Mesodermal cell (in vitro differentiated cells): ENCODE measurements at regions not wholly inside any gene's neighbourhood (a gene's known extent, or its start where the extent isn't known, plus 50 kb on each side); places are given as distances from the start of the nearest gene placed in this dataset.

ENCODE experiments used
- H3K27ac ChIP-seq: 2 replicates; pipeline ENCODE4 v1.7.0; 2013; ENCODE audit warnings: mild to moderate bottlenecking, low read depth, low read length, moderate library complexity; ENCODE audit not compliant: severe bottlenecking
- H3K36me3 ChIP-seq: 2 replicates; pipeline ENCODE4 v1.7.1; 2013; ENCODE audit warnings: mild to moderate bottlenecking, low read length, moderate library complexity; ENCODE audit not compliant: control insufficient read depth, insufficient read depth
- H3K4me1 ChIP-seq: one replicate; pipeline ENCODE4 v1.7.1; 2013; ENCODE audit warnings: mild to moderate bottlenecking, low read length; ENCODE audit not compliant: insufficient read depth, control insufficient read depth, poor library complexity, severe bottlenecking
- H3K4me3 ChIP-seq: 2 replicates; pipeline ENCODE4 v1.7.0; 2013; ENCODE audit warnings: low read length, control low read depth, mild to moderate bottlenecking; ENCODE audit not compliant: insufficient read depth, poor library complexity, severe bottlenecking; ENCODE audit errors: extremely low read depth
- H3K9me3 ChIP-seq: 2 replicates; pipeline ENCODE4 v1.7.1; 2013; ENCODE audit warnings: mild to moderate bottlenecking, low read length, moderate library complexity; ENCODE audit not compliant: control insufficient read depth
- WGBS, 2 experiments: methylation state at CpG; one replicate each; pipeline ENCODE4 v1.1.5; 2013; ENCODE audit warnings: missing lambda C conversion rate in 2 of 2; ENCODE audit not compliant: insufficient coverage in 2 of 2; 5-methylcytosine and 5-hydroxymethylcytosine counted together

- Histone ChIP-seq H3K9me3 (no peaks in the 10 kb centered on the region), H3K27ac (no peak overlapping the region), H3K36me3 (no peaks in the 10 kb centered on the region), H3K4me1 (peaks cover 13% of the 10 kb centered on the region), H3K4me3 (no peak overlapping the region)
- WGBS, 2 experiments: 100% methylated on average over 1 of the region's 1 CpG
Observed at GRCh38 chr10:64080071-64080470, 558.9 kb downstream of the REEP3 start.

GRCh38 chr10:64081947-64082482 is 560.8 kb downstream of the REEP3 start:
- H3K36me3 ChIP-seq: no peaks in the 10 kb centered on the region
- 87 to 95% methylated on average over 2 of the region's 3 CpGs for WGBS, 2 experiments
- no peak overlapping the region for H3K27ac ChIP-seq
- H3K4me3 ChIP-seq: no peak overlapping the region
- no peaks in the 10 kb centered on the region for H3K4me1 ChIP-seq
- no peaks in the 10 kb centered on the region for H3K9me3 ChIP-seq

- Histone ChIP-seq H3K4me3 (no peak overlapping the region), H3K4me1 (no peaks in the 10 kb centered on the region), H3K9me3 (no peaks in the 10 kb centered on the region), H3K36me3 (no peaks in the 10 kb centered on the region), H3K27ac (no peak overlapping the region)
- WGBS, 2 experiments: 52 to 65% methylated on average over 2 of the region's 2 CpGs
Observed at GRCh38 chr10:64086083-64086767, 565.0 kb downstream of the REEP3 start.

- Histone ChIP-seq H3K36me3 (no peaks in the 10 kb centered on the region), H3K9me3 (no peaks in the 10 kb centered on the region), H3K4me3 (no peak overlapping the region), H3K4me1 (no peaks in the 10 kb centered on the region), H3K27ac (no peak overlapping the region)
- 80 to 81% methylated on average over 1 to 2 of the region's 2 CpGs for WGBS, 2 experiments
Observed at GRCh38 chr10:64089648-64090047, 568.4 kb downstream of the REEP3 start.

GRCh38 chr10:64090865-64091264 is 569.7 kb downstream of the REEP3 start:
- 83 to 100% methylated on average over 1 to 2 of the region's 3 CpGs for WGBS, 2 experiments
- H3K27ac ChIP-seq: no peak overlapping the region

GRCh38 chr10:64091897-64092296 is 570.7 kb downstream of the REEP3 start:
- Histone ChIP-seq H3K4me1 (no peaks in the 10 kb centered on the region), H3K27ac (no peak overlapping the region), H3K9me3 (no peaks in the 10 kb centered on the region), H3K4me3 (no peak overlapping the region), H3K36me3 (no peaks in the 10 kb centered on the region)
- WGBS, 2 experiments: 40 to 67% methylated on average over 1 of the region's 4 CpGs

More at GRCh38 chr10:64090865-64091264, 569.7 kb downstream of the REEP3 start:
- no peak overlapping the region for H3K4me3 ChIP-seq
- H3K9me3 ChIP-seq: no peaks in the 10 kb centered on the region
- no peaks in the 10 kb centered on the region for H3K36me3 ChIP-seq
- H3K4me1 ChIP-seq: no peaks in the 10 kb centered on the region

GRCh38 chr10:64093304-64093703 is 572.1 kb downstream of the REEP3 start:
- Histone ChIP-seq H3K27ac (no peak overlapping the region), H3K9me3 (no peaks in the 10 kb centered on the region), H3K36me3 (no peaks in the 10 kb centered on the region), H3K4me1 (no peaks in the 10 kb centered on the region), H3K4me3 (no peak overlapping the region)
- WGBS, 2 experiments: 80 to 92% methylated on average over 1 of the region's 3 CpGs

GRCh38 chr10:64093946-64094535 is 572.8 kb downstream of the REEP3 start:
- H3K27ac ChIP-seq: no peak overlapping the region
- no CpG with 5 or more reads among the region's 3 CpGs for WGBS, 2 experiments
- H3K9me3 ChIP-seq: no peaks in the 10 kb centered on the region
- H3K4me1 ChIP-seq: no peaks in the 10 kb centered on the region
- no peak overlapping the region for H3K4me3 ChIP-seq
- H3K36me3 ChIP-seq: no peaks in the 10 kb centered on the region

- Histone ChIP-seq H3K4me1 (no peaks in the 10 kb centered on the region), H3K4me3 (no peak overlapping the region), H3K9me3 (no peaks in the 10 kb centered on the region), H3K36me3 (no peaks in the 10 kb centered on the region), H3K27ac (no peak overlapping the region)
- whole genome bisulfite sequencing, 2 experiments: 88 to 96% methylated on average over 4 of the region's 4 CpGs
Observed at GRCh38 chr10:64096941-64097340, 575.7 kb downstream of the REEP3 start.

GRCh38 chr10:64097391-64098122 is 576.4 kb downstream of the REEP3 start:
- H3K27ac ChIP-seq: no peak overlapping the region

More at GRCh38 chr10:64097391-64098122, 576.4 kb downstream of the REEP3 start:
- WGBS, 2 experiments: 80 to 92% methylated on average over 3 to 4 of the region's 9 CpGs
- H3K4me1 ChIP-seq: no peaks in the 10 kb centered on the region
- H3K36me3 ChIP-seq: no peaks in the 10 kb centered on the region
- H3K9me3 ChIP-seq: no peaks in the 10 kb centered on the region
- H3K4me3 ChIP-seq: no peak overlapping the region
